ENCODE measurements at regions not wholly inside any gene's neighbourhood (a gene's known extent, or its start where the extent isn't known, plus 50 kb on each side); places are given as distances from the start of the nearest gene placed in this dataset.

GRCh38 chr2:71777946-71778345, 324.6 kb downstream of the DYSF start:
- TF ChIP-seq CTCF (IDR thresholded peaks at IDR 0.05) (no peak), POLR2A (IDR thresholded peaks at IDR 0.05) (no peak)
